ENCODE measurements at regions not wholly inside any gene's neighbourhood (a gene's known extent, or its start where the extent isn't known, plus 50 kb on each side); places are given as distances from the start of the nearest gene placed in this dataset.
"Not testable (repeated sequence)": the region's sequence is repeated elsewhere in the genome, so short reads cannot be mapped to it uniquely, and the experiment has no call there.

- FAIRE-seq (no peak), DNase-seq (ENCODE audit: low spot score) (no peak)
Observed at GRCh38 chr1:83055391-83056170, 943.4 kb downstream of the TTLL7 start.

- DNase-seq (ENCODE audit: low spot score) (no peak), FAIRE-seq (no peak)
Observed at GRCh38 chr1:83053446-83053845, 945.5 kb downstream of the TTLL7 start.

- FAIRE-seq (no peak), DNase-seq (ENCODE audit: low spot score) (no peak)
Observed at GRCh38 chr1:83052865-83053264, 946.1 kb downstream of the TTLL7 start.

- FAIRE-seq; DNase-seq (ENCODE audit: low spot score): not testable (repeated sequence)
Observed at GRCh38 chr1:83051053-83051452, 947.9 kb downstream of the TTLL7 start.

- DNase-seq (ENCODE audit: low spot score) (no peak), FAIRE-seq (no peak)
Observed at GRCh38 chr1:83043244-83043643, 955.7 kb downstream of the TTLL7 start.

GRCh38 chr1:83039091-83039490, 959.8 kb downstream of the TTLL7 start:
- FAIRE-seq; DNase-seq (ENCODE audit: low spot score): not testable (repeated sequence)

- FAIRE-seq: no peak
- DNase-seq (ENCODE audit: low spot score): peak; percentile 16
Observed at GRCh38 chr1:83034851-83035250, 964.1 kb downstream of the TTLL7 start.

GRCh38 chr1:83033682-83034081, 965.2 kb downstream of the TTLL7 start:
- FAIRE-seq: no peak
- DNase-seq (ENCODE audit: low spot score): peak; percentile 34

- FAIRE-seq: no peak
Observed at GRCh38 chr1:83029916-83030315, 969.0 kb downstream of the TTLL7 start.

GRCh38 chr1:83029050-83029449, 969.9 kb downstream of the TTLL7 start:
- no peak for FAIRE-seq
- DNase-seq (ENCODE audit: low spot score): no peak

More at GRCh38 chr1:83029916-83030315, 969.0 kb downstream of the TTLL7 start:
- DNase-seq (ENCODE audit: low spot score): no peak

- DNase-seq (ENCODE audit: low spot score) (no peak), FAIRE-seq (no peak)
Observed at GRCh38 chr1:83028467-83028866, 970.5 kb downstream of the TTLL7 start.

- DNase-seq (ENCODE audit: low spot score): no peak
- no peak for FAIRE-seq
Observed at GRCh38 chr1:83027511-83027910, 971.4 kb downstream of the TTLL7 start.

- DNase-seq (ENCODE audit: low spot score): no peak
- FAIRE-seq: no peak
Observed at GRCh38 chr1:83026745-83027144, 972.2 kb downstream of the TTLL7 start.

GRCh38 chr1:83024251-83024767, 974.6 kb downstream of the TTLL7 start:
- FAIRE-seq: no peak
- no peak for DNase-seq (ENCODE audit: low spot score)

GRCh38 chr1:83023212-83023611, 975.7 kb downstream of the TTLL7 start:
- DNase-seq (ENCODE audit: low spot score): no peak
- FAIRE-seq: no peak

GRCh38 chr1:83022206-83022605, 976.7 kb downstream of the TTLL7 start:
- FAIRE-seq (no peak), DNase-seq (ENCODE audit: low spot score) (no peak)

- FAIRE-seq: no peak
Observed at GRCh38 chr1:83017701-83018100, 981.2 kb downstream of the TTLL7 start.

GRCh38 chr1:83017276-83017675, 981.7 kb downstream of the TTLL7 start:
- no peak for FAIRE-seq
- no peak for DNase-seq (ENCODE audit: low spot score)

More at GRCh38 chr1:83017701-83018100, 981.2 kb downstream of the TTLL7 start:
- DNase-seq (ENCODE audit: low spot score): no peak

- no peak for FAIRE-seq
Observed at GRCh38 chr1:83016354-83016849, 982.5 kb downstream of the TTLL7 start.

GRCh38 chr1:83015163-83015562, 983.8 kb downstream of the TTLL7 start:
- DNase-seq (ENCODE audit: low spot score) (no peak), FAIRE-seq (no peak)

More at GRCh38 chr1:83016354-83016849, 982.5 kb downstream of the TTLL7 start:
- DNase-seq (ENCODE audit: low spot score): no peak

- no peak for FAIRE-seq
- DNase-seq (ENCODE audit: low spot score): no peak
Observed at GRCh38 chr1:83012950-83013349, 986.0 kb downstream of the TTLL7 start.

GRCh38 chr1:83011265-83011664, 987.7 kb downstream of the TTLL7 start:
- no peak for FAIRE-seq
- DNase-seq (ENCODE audit: low spot score): no peak

- DNase-seq (ENCODE audit: low spot score): no peak
- no peak for FAIRE-seq
Observed at GRCh38 chr1:83006271-83006670, 992.7 kb downstream of the TTLL7 start.
